Progenitor cell of endocrine pancreas (in vitro differentiated cells): ENCODE measurements at regions not wholly inside any gene's neighbourhood (a gene's known extent, or its start where the extent isn't known, plus 50 kb on each side); places are given as distances from the start of the nearest gene placed in this dataset.
"Not testable (repeated sequence)": the region's sequence is repeated elsewhere in the genome, so short reads cannot be mapped to it uniquely, and the experiment has no call there.

ENCODE experiments used
- DNase-seq: peaks from one replicate; pipeline ENCODE4 v3.0.0; 2021; ENCODE audit warnings: low spot score; ENCODE audit not compliant: unreplicated experiment
- H3K27ac Mint-ChIP-seq: 2 replicates; pipeline ENCODE4 v1.8.0; 2021; ENCODE audit warnings: mild to moderate bottlenecking, moderate library complexity, mixed read lengths
- H3K27me3 Mint-ChIP-seq: 2 replicates; pipeline ENCODE4 v1.8.0; 2021; ENCODE audit warnings: mixed read lengths
- H3K36me3 Mint-ChIP-seq: 2 replicates; pipeline ENCODE4 v1.8.0; 2022; ENCODE audit warnings: mixed read lengths; ENCODE audit not compliant: insufficient read depth
- H3K4me1 Mint-ChIP-seq: 2 replicates; pipeline ENCODE4 v1.8.0; 2021; ENCODE audit warnings: low read depth, mixed read lengths
- H3K4me3 Mint-ChIP-seq: 2 replicates; pipeline ENCODE4 v1.8.0; 2021; ENCODE audit warnings: low read depth, mild to moderate bottlenecking, moderate library complexity, mixed read lengths
- H3K9me3 Mint-ChIP-seq: 2 replicates; pipeline ENCODE4 v1.8.0; 2021; ENCODE audit warnings: low read depth, mixed read lengths
- TF ChIP-seq, protein P1 (sequence below): fragments of 200-600 bp; sonication (generic); IDR thresholded peaks from one replicate; pipeline ENCODE4 v1.5.0; 2021; ENCODE audit warnings: antibody characterized with exemption, mild to moderate bottlenecking; ENCODE audit not compliant: unreplicated experiment

GRCh38 chr2:223283771-223284170, 231.8 kb downstream of the KCNE4 start:
- Mint-ChIP-seq H3K4me3 (no peak overlapping the region), H3K4me1 (no peaks in the 10 kb centered on the region), H3K9me3 (peaks cover 4% of the 10 kb centered on the region), H3K36me3 (no peaks in the 10 kb centered on the region), H3K27me3 (no peaks in the 10 kb centered on the region), H3K27ac (no peak overlapping the region)
- no peak for DNase-seq
- TF ChIP-seq, protein P1, sequence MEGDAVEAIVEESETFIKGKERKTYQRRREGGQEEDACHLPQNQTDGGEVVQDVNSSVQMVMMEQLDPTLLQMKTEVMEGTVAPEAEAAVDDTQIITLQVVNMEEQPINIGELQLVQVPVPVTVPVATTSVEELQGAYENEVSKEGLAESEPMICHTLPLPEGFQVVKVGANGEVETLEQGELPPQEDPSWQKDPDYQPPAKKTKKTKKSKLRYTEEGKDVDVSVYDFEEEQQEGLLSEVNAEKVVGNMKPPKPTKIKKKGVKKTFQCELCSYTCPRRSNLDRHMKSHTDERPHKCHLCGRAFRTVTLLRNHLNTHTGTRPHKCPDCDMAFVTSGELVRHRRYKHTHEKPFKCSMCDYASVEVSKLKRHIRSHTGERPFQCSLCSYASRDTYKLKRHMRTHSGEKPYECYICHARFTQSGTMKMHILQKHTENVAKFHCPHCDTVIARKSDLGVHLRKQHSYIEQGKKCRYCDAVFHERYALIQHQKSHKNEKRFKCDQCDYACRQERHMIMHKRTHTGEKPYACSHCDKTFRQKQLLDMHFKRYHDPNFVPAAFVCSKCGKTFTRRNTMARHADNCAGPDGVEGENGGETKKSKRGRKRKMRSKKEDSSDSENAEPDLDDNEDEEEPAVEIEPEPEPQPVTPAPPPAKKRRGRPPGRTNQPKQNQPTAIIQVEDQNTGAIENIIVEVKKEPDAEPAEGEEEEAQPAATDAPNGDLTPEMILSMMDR, result no peak

GRCh38 chr2:223285370-223286265, 233.6 kb downstream of the KCNE4 start:
- TF ChIP-seq, protein P1, result no peak
- Mint-ChIP-seq H3K36me3 (no peaks in the 10 kb centered on the region), H3K4me1 (no peaks in the 10 kb centered on the region), H3K27ac (no peak overlapping the region), H3K27me3 (no peaks in the 10 kb centered on the region), H3K9me3 (peaks cover 8% of the 10 kb centered on the region), H3K4me3 (no peak overlapping the region)
- DNase-seq, result no peak

DNA sequence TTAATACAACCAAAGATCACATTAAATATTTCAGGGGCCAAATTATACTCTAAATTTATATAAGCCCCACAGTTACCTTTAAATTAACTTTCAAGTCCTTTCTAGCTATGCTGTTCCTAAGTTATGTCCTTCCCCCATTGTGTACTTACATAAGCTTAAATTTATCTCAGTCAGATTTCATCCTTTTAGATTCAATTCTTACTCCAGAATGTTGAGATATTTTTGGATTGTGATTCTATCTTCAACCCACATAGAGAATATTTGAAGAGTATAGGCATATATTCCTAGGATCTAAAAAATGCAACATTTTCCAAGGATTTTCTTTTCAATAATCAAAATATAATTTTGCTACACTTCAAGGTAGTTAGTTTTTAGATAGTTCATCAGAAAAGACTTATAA, 242.8 kb downstream of the KCNE4 start:
- H3K4me3 Mint-ChIP-seq, result no peak overlapping the region

GRCh38 chr2:223297788-223298187, 245.8 kb downstream of the KCNE4 start:
- Mint-ChIP-seq H3K36me3 (no peaks in the 10 kb centered on the region), H3K4me3 (no peak overlapping the region), H3K4me1 (no peaks in the 10 kb centered on the region), H3K27ac (no peak overlapping the region), H3K9me3 (no peaks in the 10 kb centered on the region), H3K27me3 (no peaks in the 10 kb centered on the region)
- TF ChIP-seq, protein P1, result no peak
- DNase-seq, result no peak

More for the DNA sequence above, 242.8 kb downstream of the KCNE4 start:
- H3K36me3 Mint-ChIP-seq, result no peaks in the 10 kb centered on the region
- H3K4me1 Mint-ChIP-seq, result no peaks in the 10 kb centered on the region
- TF ChIP-seq, protein P1, result no peak
- H3K27ac Mint-ChIP-seq, result no peak overlapping the region
- H3K9me3 Mint-ChIP-seq, result peaks cover 11% of the 10 kb centered on the region
- DNase-seq, result no peak
- no peaks in the 10 kb centered on the region for H3K27me3 Mint-ChIP-seq

DNA sequence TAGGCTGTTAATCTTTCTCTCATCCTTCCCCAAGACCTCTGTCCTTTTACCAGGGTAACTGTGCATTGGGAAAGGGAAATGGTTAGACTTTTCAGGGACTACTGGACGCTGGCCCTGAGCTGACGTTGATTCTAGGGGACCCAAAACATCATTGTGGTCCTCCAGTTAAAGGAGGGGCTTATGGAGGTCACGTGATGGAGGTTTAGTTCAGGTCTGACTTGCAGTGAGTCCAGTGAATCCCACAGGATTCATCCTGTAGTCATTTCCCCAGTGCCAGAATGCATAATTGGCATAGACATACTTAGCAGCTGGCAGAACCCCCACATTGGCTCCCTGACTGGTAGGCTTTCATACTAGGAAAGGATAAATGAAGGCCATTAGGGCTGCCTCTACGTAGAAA, 246.3 kb downstream of the KCNE4 start:
- H3K36me3 Mint-ChIP-seq, H3K4me3 Mint-ChIP-seq, H3K4me1 Mint-ChIP-seq, H3K27me3 Mint-ChIP-seq, H3K27ac Mint-ChIP-seq, H3K9me3 Mint-ChIP-seq, DNase-seq: not testable (repeated sequence)

DNA sequence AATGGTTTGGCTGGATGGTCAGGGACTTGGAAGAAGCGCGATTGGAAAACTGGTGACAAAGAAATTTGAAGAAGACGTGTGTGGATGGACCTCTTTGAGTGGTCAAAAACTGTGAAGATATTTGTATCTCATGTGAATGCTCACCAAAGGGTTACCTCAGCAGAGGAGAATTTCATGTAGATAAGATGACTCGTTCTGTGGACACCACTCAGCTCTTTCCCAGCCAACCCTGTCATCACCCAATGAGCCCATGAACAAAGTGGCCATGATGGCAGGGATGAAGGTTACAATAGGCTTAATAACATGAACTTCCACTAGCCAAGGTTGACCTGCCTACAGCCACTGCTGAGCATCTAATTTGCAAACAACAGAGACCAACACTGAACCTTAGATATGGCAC, 248.3 kb downstream of the KCNE4 start:
- Mint-ChIP-seq H3K27ac (no peak overlapping the region), H3K27me3 (no peaks in the 10 kb centered on the region), H3K4me3 (no peak overlapping the region), H3K36me3 (no peaks in the 10 kb centered on the region), H3K4me1 (no peaks in the 10 kb centered on the region), H3K9me3 (no peaks in the 10 kb centered on the region)
- TF ChIP-seq, protein P1, result no peak
- no peak for DNase-seq
